AG04449 (cell line): ENCODE measurements at regions not wholly inside any gene's neighbourhood (a gene's known extent, or its start where the extent isn't known, plus 50 kb on each side); places are given as distances from the start of the nearest gene placed in this dataset.
"Not testable (repeated sequence)": the region's sequence is repeated elsewhere in the genome, so short reads cannot be mapped to it uniquely, and the experiment has no call there.

ENCODE experiments used
- CTCF ChIA-PET: fragments of 350-600 bp; formaldehyde crosslinking; extraction: SDS; loops from one replicate; lab custom pipeline; 2021; ENCODE audit warnings: antibody characterized with exemption; lab: Yijun Ruan, JAX
- POLR2A ChIA-PET: fragments of 400-600, 350-600 bp; formaldehyde crosslinking; extraction: SDS; loops from one replicate; lab custom pipeline; 2020; ENCODE audit warnings: antibody characterized with exemption, inconsistent platforms; lab: Yijun Ruan, JAX
- DNase-seq: peaks from one replicate; pipeline ENCODE4 v3.0.0-alpha.2; 2010; ENCODE audit warnings: low read depth, low spot score
- H3K4me3 ChIP-seq: 2 replicates; pipeline ENCODE4 v1.5.1; 2011; ENCODE audit warnings: low read depth, mild to moderate bottlenecking, control low read depth, low read length
- CTCF ChIP-seq: IDR thresholded peaks from one replicate; pipeline ENCODE4 v1.5.1; 2011; ENCODE audit warnings: mild to moderate bottlenecking, moderate library complexity, low read length, control low read depth, inconsistent platforms; ENCODE audit not compliant: insufficient read depth; ENCODE audit errors: missing control alignments

DNA sequence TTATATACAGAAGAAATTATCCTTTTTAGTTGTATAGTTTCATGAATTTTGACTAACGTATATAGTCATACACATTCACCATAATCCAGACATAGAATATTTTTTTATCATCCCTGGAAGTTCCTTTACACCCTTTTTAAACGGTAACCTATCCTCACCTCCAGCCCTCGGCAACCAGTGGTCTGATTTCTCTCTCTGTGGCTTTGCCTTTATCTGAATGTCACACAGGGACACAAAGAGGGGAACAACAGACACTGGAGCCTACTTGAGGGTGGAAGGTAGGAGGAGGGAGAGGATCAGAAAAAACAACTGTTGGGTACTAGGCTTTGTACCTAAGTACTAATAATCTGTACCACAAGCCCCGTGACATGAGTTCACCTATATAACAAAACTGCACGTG lies 191.9 kb downstream of the MC4R start:
- POLR2A ChIA-PET = no interaction called here
- DNase-seq = no peak
- CTCF ChIA-PET = no interaction called here
- no peak for TF ChIP-seq CTCF
- H3K4me3 ChIP-seq = no peak overlapping the region

DNA sequence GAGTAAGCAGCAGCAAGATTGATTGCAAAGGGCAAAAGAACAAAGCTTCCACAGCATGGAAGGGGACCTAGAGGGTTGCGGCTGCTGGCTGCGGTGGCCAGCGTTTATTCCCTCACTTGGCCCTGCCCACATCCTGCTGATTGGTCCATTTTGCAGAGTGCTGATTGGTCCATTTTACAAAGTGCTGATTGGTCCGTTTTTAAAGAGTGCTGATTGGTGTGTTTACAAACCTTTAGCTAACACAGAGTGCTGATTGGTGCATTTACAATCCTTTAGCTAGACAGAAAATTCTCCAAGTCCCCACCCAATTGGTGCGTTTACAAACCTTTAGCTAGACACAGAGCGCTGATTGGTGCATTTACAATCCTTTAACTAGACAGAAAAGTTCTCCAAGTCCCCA lies 194.4 kb downstream of the MC4R start:
- H3K4me3 ChIP-seq, DNase-seq, CTCF ChIA-PET, POLR2A ChIA-PET: not testable (repeated sequence)

DNA sequence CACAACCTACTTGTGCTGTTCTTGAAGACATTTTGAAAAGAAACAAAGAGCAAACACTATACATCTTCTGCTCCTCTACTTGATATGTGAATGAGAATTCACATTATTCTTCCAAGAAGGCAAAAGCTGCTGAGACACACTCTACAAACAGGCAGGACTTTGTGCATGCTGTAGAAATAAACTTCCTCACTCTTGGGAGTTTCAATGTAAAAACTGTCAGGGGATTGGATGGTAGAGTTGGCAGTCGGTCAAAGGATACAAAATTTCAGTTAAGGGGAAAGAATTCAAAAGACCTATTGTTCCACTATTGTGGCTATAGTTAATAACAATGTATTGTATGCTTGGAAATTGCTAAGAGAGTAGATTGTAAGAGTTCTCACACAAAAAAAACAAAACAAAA lies 196.3 kb downstream of the MC4R start:
- ChIA-PET CTCF (no interaction called here), POLR2A (no interaction called here)
- no peak for TF ChIP-seq CTCF
- H3K4me3 ChIP-seq = no peak overlapping the region
- DNase-seq = no peak

DNA sequence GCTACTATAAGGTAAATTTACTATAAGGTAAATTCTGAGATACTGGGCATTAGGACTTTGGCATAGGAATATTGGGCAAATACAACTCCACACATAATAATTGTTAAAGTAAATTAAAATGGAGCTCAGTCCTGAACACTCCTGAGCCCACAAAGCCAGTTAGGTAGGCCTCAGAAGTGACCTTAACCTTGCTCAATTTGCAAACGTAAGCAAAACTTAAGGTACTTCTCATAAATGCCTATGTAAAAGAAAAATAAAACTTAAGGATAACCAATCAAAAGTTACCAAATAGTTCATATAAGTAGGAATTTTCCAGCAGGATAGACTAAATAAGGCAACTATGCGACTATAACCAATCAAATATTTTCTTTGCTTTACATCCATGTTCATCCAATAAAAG lies 197.7 kb downstream of the MC4R start:
- POLR2A ChIA-PET = no interaction called here

GRCh38 chr18:60172030-60172429 lies 200.5 kb downstream of the MC4R start:
- ChIA-PET CTCF (no interaction called here), POLR2A (no interaction called here)
- H3K4me3 ChIP-seq = no peak overlapping the region
- TF ChIP-seq CTCF = no peak
- DNase-seq = no peak

More for the DNA sequence above, 197.7 kb downstream of the MC4R start:
- CTCF ChIA-PET = interaction anchor here (1.0 kb wide), 1 partner anchor 179 kb away, joined by 3 read pairs; no protein-coding TSS in a partner anchor
- TF ChIP-seq CTCF = no peak
- no peak overlapping the region for H3K4me3 ChIP-seq
- DNase-seq = no peak

GRCh38 chr18:60163622-60164021 lies 209.0 kb downstream of the MC4R start:
- ChIA-PET POLR2A (no interaction called here), CTCF (no interaction called here)
- no peak for TF ChIP-seq CTCF
- DNase-seq = no peak
- H3K4me3 ChIP-seq = no peak overlapping the region

GRCh38 chr18:60162388-60162787 lies 210.2 kb downstream of the MC4R start:
- ChIA-PET CTCF (no interaction called here), POLR2A (no interaction called here)
- DNase-seq = no peak
- no peak for TF ChIP-seq CTCF
- no peak overlapping the region for H3K4me3 ChIP-seq
